ENCODE measurements at regions not wholly inside any gene's neighbourhood (a gene's known extent, or its start where the extent isn't known, plus 50 kb on each side); places are given as distances from the start of the nearest gene placed in this dataset.

DNA sequence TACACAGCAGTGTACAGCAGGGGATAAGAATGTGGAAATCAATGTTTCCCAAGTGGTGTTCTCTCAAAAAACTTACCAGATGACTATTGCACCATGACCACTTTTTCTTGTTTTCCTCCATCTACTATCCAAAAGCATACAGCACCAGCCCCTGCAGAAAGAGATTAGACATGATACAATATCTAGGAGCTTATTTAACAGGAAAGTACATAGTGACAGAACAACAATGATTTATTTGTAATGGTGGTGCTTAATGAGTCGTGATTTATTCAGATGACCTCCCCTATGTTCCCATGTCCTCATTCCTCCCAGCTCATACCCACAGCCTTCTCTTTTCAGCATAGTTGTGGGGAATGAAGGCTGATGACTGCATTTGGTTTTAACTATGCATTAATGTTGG lies 413.6 kb downstream of the BTG1 start:
- no peak overlapping the region for H3K4me3 ChIP-seq (ENCODE audit: low read depth in 1 of 3, low read length in 3 of 3)
- DNase-seq (ENCODE audit: low spot score) = no peak
- H3K9me3 ChIP-seq (ENCODE audit: control insufficient read depth in 4 of 4, low read length in 3 of 4) = no peaks in the 10 kb centered on the region
- no peak overlapping the region for H3K27ac ChIP-seq (ENCODE audit: low read depth in 1 of 2, low read length in 2 of 2)
- TF ChIP-seq SP1 (IDR thresholded peaks at IDR 0.05) (no peak), FOXA2 (IDR thresholded peaks at IDR 0.05) (no peak), YY1 (IDR thresholded peaks at IDR 0.05) (no peak), GABPA (IDR thresholded peaks at IDR 0.05 in 1 of 2, conservative IDR thresholded peaks at IDR 0.05 in 1 of 2) (no peak), NR2F2 (IDR thresholded peaks at IDR 0.05) (no peak), JUND (IDR thresholded peaks at IDR 0.05) (no peak), EGR1 (IDR thresholded peaks at IDR 0.05; ENCODE audit: low read depth in 2 of 2) (no peak), CTCF (IDR thresholded peaks at IDR 0.05; ENCODE audit: low read depth, low read length, missing input control) (no peak), RAD21 (IDR thresholded peaks at IDR 0.05) (no peak), RXRA (IDR thresholded peaks at IDR 0.05) (no peak), HNF4G (IDR thresholded peaks at IDR 0.05) (no peak)
- TF ChIP-seq, protein P1, sequence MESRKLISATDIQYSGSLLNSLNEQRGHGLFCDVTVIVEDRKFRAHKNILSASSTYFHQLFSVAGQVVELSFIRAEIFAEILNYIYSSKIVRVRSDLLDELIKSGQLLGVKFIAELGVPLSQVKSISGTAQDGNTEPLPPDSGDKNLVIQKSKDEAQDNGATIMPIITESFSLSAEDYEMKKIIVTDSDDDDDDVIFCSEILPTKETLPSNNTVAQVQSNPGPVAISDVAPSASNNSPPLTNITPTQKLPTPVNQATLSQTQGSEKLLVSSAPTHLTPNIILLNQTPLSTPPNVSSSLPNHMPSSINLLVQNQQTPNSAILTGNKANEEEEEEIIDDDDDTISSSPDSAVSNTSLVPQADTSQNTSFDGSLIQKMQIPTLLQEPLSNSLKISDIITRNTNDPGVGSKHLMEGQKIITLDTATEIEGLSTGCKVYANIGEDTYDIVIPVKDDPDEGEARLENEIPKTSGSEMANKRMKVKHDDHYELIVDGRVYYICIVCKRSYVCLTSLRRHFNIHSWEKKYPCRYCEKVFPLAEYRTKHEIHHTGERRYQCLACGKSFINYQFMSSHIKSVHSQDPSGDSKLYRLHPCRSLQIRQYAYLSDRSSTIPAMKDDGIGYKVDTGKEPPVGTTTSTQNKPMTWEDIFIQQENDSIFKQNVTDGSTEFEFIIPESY (IDR thresholded peaks at IDR 0.05) = no peak
- TF ChIP-seq, protein P2, sequence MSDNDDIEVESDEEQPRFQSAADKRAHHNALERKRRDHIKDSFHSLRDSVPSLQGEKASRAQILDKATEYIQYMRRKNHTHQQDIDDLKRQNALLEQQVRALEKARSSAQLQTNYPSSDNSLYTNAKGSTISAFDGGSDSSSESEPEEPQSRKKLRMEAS (IDR thresholded peaks at IDR 0.05) = no peak
- H3K9ac ChIP-seq (ENCODE audit: low read depth in 1 of 2, low read length in 2 of 2) = no peak overlapping the region
- H3K36me3 ChIP-seq (ENCODE audit: control insufficient read depth in 4 of 4, insufficient read depth in 3 of 4, low read depth in 1 of 4, low read length in 3 of 4) = no peaks in the 10 kb centered on the region
- H3K4me1 ChIP-seq (ENCODE audit: control insufficient read depth in 4 of 4, insufficient read depth in 4 of 4, low read length in 3 of 4) = no peaks in the 10 kb centered on the region
- 74% methylated on average over 1 of the region's 1 CpG for WGBS
- no peaks in the 10 kb centered on the region for H3K27me3 ChIP-seq (ENCODE audit: control insufficient read depth in 4 of 4, insufficient read depth in 4 of 4, low read length in 3 of 4)

GRCh38 chr12:91729543-91729942 lies 416.1 kb downstream of the BTG1 start:
- DNase-seq (ENCODE audit: low spot score) = no peak
- Histone ChIP-seq H3K9ac (ENCODE audit: low read depth in 1 of 2, low read length in 2 of 2) (no peak overlapping the region), H3K36me3 (ENCODE audit: control insufficient read depth in 4 of 4, insufficient read depth in 3 of 4, low read depth in 1 of 4, low read length in 3 of 4) (no peaks in the 10 kb centered on the region), H3K9me3 (ENCODE audit: control insufficient read depth in 4 of 4, low read length in 3 of 4) (no peaks in the 10 kb centered on the region), H3K4me3 (ENCODE audit: low read depth in 1 of 3, low read length in 3 of 3) (no peak overlapping the region), H3K27me3 (ENCODE audit: control insufficient read depth in 4 of 4, insufficient read depth in 4 of 4, low read length in 3 of 4) (no peaks in the 10 kb centered on the region), H3K4me1 (ENCODE audit: control insufficient read depth in 4 of 4, insufficient read depth in 4 of 4, low read length in 3 of 4) (no peaks in the 10 kb centered on the region), H3K27ac (ENCODE audit: low read depth in 1 of 2, low read length in 2 of 2) (no peak overlapping the region)
- 92% methylated on average over 4 of the region's 4 CpGs for WGBS
- TF ChIP-seq RXRA (IDR thresholded peaks at IDR 0.05) = no peak
- TF ChIP-seq NR2F2 (IDR thresholded peaks at IDR 0.05) = no peak
- no peak for TF ChIP-seq HNF4G (IDR thresholded peaks at IDR 0.05)
- TF ChIP-seq, protein P1 (IDR thresholded peaks at IDR 0.05) = no peak

GRCh38 chr12:91723191-91723590 lies 422.5 kb downstream of the BTG1 start:
- Histone ChIP-seq H3K9ac (ENCODE audit: low read depth in 1 of 2, low read length in 2 of 2) (no peak overlapping the region), H3K36me3 (ENCODE audit: control insufficient read depth in 4 of 4, insufficient read depth in 3 of 4, low read depth in 1 of 4, low read length in 3 of 4) (no peaks in the 10 kb centered on the region), H3K9me3 (ENCODE audit: control insufficient read depth in 4 of 4, low read length in 3 of 4) (no peaks in the 10 kb centered on the region), H3K27me3 (ENCODE audit: control insufficient read depth in 4 of 4, insufficient read depth in 4 of 4, low read length in 3 of 4) (no peaks in the 10 kb centered on the region), H3K4me3 (ENCODE audit: low read depth in 1 of 3, low read length in 3 of 3) (no peak overlapping the region), H3K27ac (ENCODE audit: low read depth in 1 of 2, low read length in 2 of 2) (no peak overlapping the region), H3K4me1 (ENCODE audit: control insufficient read depth in 4 of 4, insufficient read depth in 4 of 4, low read length in 3 of 4) (no peaks in the 10 kb centered on the region)
- DNase-seq (ENCODE audit: low spot score) = no peak
- TF ChIP-seq ATF3 (IDR thresholded peaks at IDR 0.05) (no peak), TAF1 (conservative IDR thresholded peaks at IDR 0.05) (no peak), NR2F2 (IDR thresholded peaks at IDR 0.05) (no peak), FOXA1 (IDR thresholded peaks at IDR 0.05) (no peak), YY1 (IDR thresholded peaks at IDR 0.05) (no peak), EGR1 (IDR thresholded peaks at IDR 0.05; ENCODE audit: low read depth in 2 of 2) (no peak), RXRA (IDR thresholded peaks at IDR 0.05) (no peak), RAD21 (IDR thresholded peaks at IDR 0.05) (no peak), JUND (IDR thresholded peaks at IDR 0.05) (no peak)

Data from liver (tissue), 8 donors.